ENCODE measurements at regions not wholly inside any gene's neighbourhood (a gene's known extent, or its start where the extent isn't known, plus 50 kb on each side); places are given as distances from the start of the nearest gene placed in this dataset.

DNA sequence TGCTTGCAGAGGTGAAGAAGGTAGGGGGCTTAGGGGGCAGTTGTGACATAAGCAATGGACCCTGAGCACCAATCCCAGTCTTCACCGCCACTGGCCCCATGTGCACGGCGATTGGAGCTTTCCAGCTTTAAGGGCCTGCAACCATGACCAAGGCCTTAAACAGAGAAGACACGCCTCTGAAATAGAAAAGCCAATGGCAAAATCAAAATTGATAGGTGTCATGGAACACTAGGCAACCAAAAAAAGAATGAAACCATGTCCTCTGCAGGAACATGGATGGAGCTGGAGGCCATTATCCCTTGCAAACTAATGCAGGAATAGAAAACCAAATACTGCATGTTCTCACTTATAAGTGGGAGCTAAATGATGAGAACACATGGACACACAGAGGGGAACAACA, 146.3 kb downstream of the SCARB1 start:
- intact Hi-C loops (cut with micrococcal nuclease; ENCODE audit: unreplicated experiment): no loop called here
- Histone ChIP-seq H2AFZ (ENCODE audit: control insufficient read depth, low read depth, low read length) (no peak overlapping the region), H3K9ac (ENCODE audit: control insufficient read depth, insufficient read depth, low read length) (no peak overlapping the region), H3K27ac (ENCODE audit: control insufficient read depth, insufficient read depth) (no peak overlapping the region), H4K20me1 (ENCODE audit: control insufficient read depth, insufficient read depth) (no peaks in the 10 kb centered on the region), H3K79me2 (ENCODE audit: control insufficient read depth, insufficient read depth, low read length) (no peaks in the 10 kb centered on the region), H3K27me3 (replicated peaks in 1 of 2; ENCODE audit: control insufficient read depth in 2 of 2, insufficient read depth in 2 of 2, low read length in 1 of 2) (no peaks in the 10 kb centered on the region), H3K4me2 (ENCODE audit: control insufficient read depth, insufficient read depth) (no peak overlapping the region), H3K4me3 (no peak overlapping the region), H3K4me1 (ENCODE audit: control insufficient read depth, insufficient read depth, low read length) (peaks cover 17% of the 10 kb centered on the region), H3K9me3 (replicated peaks; ENCODE audit: control insufficient read depth, insufficient read depth, low read length) (no peaks in the 10 kb centered on the region), H3K36me3 (ENCODE audit: control insufficient read depth in 2 of 2, insufficient read depth in 2 of 2, low read length in 1 of 2) (no peaks in the 10 kb centered on the region)
- DNase-seq (ENCODE audit: low read depth, low spot score): no peak
- ChIA-PET CTCF (no interaction called here), POLR2A (no interaction called here), RAD21 (ENCODE audit: unreplicated experiment) (no interaction called here), SMC1A (ENCODE audit: uncharacterized antibody, unreplicated experiment) (no interaction called here)
- in situ Hi-C loops (cut with MboI): no loop called here
- BruUV-seq (replicated peaks): no TSS peak
- FAIRE-seq: no peak
- 95% methylated on average over 4 of the region's 4 CpGs for WGBS (ENCODE audit: insufficient coverage, insufficient replicate concordance, low lambda C conversion rate, missing lambda C conversion rate)
- TF ChIP-seq TCF7 (IDR thresholded peaks at IDR 0.05; ENCODE audit: borderline replicate concordance): no peak
- no peak for ATAC-seq

DNA sequence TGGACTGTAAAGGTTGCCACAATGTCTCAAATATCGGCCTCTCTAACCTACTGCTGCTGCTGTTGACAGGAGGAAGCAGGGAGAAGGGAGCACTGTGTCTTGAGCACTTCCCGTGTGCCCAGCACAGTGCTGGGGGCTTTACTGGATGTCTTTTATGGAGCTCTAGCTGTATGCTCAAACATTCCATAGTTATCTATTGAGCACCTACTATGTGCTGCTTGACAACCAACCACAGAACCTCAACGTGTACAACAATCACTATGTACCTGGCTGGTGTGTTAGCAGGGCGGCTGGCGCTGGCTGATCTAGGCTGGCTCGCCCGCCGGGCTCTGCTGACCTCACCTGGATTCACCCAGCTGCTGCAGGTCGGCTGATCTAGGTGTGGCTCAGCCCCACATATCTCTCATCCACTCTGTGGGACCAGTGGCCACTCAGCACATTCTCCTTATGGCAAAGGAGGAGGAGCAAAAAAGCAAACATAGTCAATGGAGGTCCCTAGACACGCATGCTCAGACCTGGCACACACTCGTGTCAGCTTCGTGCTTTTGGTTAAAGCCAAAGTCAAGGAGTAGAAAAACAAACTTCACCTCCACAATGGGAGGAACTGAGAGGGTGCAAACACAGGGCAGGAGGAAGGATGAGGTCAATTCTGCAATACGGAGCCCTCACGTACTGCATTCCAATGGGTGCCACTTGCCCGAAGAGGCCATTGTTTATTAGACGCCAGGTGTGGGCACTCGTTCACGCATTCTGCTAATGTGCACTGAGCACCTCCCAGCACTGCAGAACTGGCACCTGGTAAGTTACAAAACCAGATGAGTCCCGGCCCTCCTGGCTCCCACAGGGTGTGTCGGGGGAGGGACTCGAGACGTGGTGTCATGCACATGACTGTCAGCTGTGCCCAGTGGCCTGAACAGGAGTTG, 147.2 kb downstream of the SCARB1 start:
- Histone ChIP-seq H3K36me3 (ENCODE audit: control insufficient read depth in 2 of 2, insufficient read depth in 2 of 2, low read length in 1 of 2) (no peaks in the 10 kb centered on the region), H3K79me2 (ENCODE audit: control insufficient read depth, insufficient read depth, low read length) (no peaks in the 10 kb centered on the region), H2AFZ (ENCODE audit: control insufficient read depth, low read depth, low read length) (no peak overlapping the region), H3K9me3 (replicated peaks; ENCODE audit: control insufficient read depth, insufficient read depth, low read length) (no peaks in the 10 kb centered on the region), H3K27me3 (replicated peaks in 1 of 2; ENCODE audit: control insufficient read depth in 2 of 2, insufficient read depth in 2 of 2, low read length in 1 of 2) (no peaks in the 10 kb centered on the region), H3K4me2 (ENCODE audit: control insufficient read depth, insufficient read depth) (no peak overlapping the region), H3K27ac (ENCODE audit: control insufficient read depth, insufficient read depth) (no peak overlapping the region), H3K4me1 (ENCODE audit: control insufficient read depth, insufficient read depth, low read length) (peaks cover 17% of the 10 kb centered on the region), H3K9ac (ENCODE audit: control insufficient read depth, insufficient read depth, low read length) (no peak overlapping the region), H4K20me1 (ENCODE audit: control insufficient read depth, insufficient read depth) (no peaks in the 10 kb centered on the region), H3K4me3 (no peak overlapping the region)
- ChIA-PET SMC1A (ENCODE audit: uncharacterized antibody, unreplicated experiment) (no interaction called here), POLR2A (no interaction called here), CTCF (no interaction called here), RAD21 (ENCODE audit: unreplicated experiment) (no interaction called here)
- ATAC-seq (no peak), FAIRE-seq (no peak), DNase-seq (ENCODE audit: low read depth, low spot score) (no peak)
- intact Hi-C loops (cut with micrococcal nuclease; ENCODE audit: unreplicated experiment) (no loop called here), in situ Hi-C loops (cut with MboI) (no loop called here)
- no peak for TF ChIP-seq SMAD1 (IDR thresholded peaks at IDR 0.05; ENCODE audit: low read depth, partially characterized antibody)
- no peak for TF ChIP-seq SMAD5 (IDR thresholded peaks at IDR 0.05; ENCODE audit: low read depth)
- BruUV-seq (replicated peaks): no TSS peak
- 83% methylated on average over 21 of the region's 22 CpGs for WGBS (ENCODE audit: insufficient coverage, insufficient replicate concordance, low lambda C conversion rate, missing lambda C conversion rate)
